Kidney tubule cell (primary cell): ENCODE measurements at regions not wholly inside any gene's neighbourhood (a gene's known extent, or its start where the extent isn't known, plus 50 kb on each side); places are given as distances from the start of the nearest gene placed in this dataset.
"Not testable (repeated sequence)": the region's sequence is repeated elsewhere in the genome, so short reads cannot be mapped to it uniquely, and the experiment has no call there.

Source experiments
- DNase-seq: peaks from one replicate; pipeline ENCODE4 v3.0.0-alpha.2; 2018; ENCODE audit warnings: low spot score

- DNase-seq, result no peak
Measured at GRCh38 chrX:52585892-52586291, 68.8 kb downstream of the SSX7 start.

- DNase-seq, result peak; percentile 29
Measured at GRCh38 chrX:52577464-52578173, 60.8 kb upstream of the XAGE1B start.

GRCh38 chrX:52576946-52577345 lies 60.1 kb upstream of the XAGE1B start:
- no peak for DNase-seq

- no peak for DNase-seq
Measured at GRCh38 chrX:52576474-52576873, 59.6 kb upstream of the XAGE1B start.

GRCh38 chrX:52574416-52575275 lies 57.8 kb upstream of the XAGE1B start:
- peak; percentile 73 for DNase-seq

GRCh38 chrX:52568146-52568545 lies 51.3 kb upstream of the XAGE1B start:
- DNase-seq, result not testable (repeated sequence)
